ENCODE measurements at regions not wholly inside any gene's neighbourhood (a gene's known extent, or its start where the extent isn't known, plus 50 kb on each side); places are given as distances from the start of the nearest gene placed in this dataset.
A peak's percentile ranks its signal among the peaks of the same experiment; 100 is the strongest.

GRCh38 chr9:82605657-82606031 is 457.3 kb downstream of the RASEF start:
- Mint-ChIP-seq H3K9me3 (no peaks in the 10 kb centered on the region), H3K4me3 (peak overlapping the region in 2 of 3 experiments; percentile 6 to 9), H3K4me1 (peaks cover 50% of the 10 kb centered on the region), H3K36me3 (ENCODE audit: low read depth) (no peaks in the 10 kb centered on the region), H3K27ac (peak overlapping the region in 2 of 3 experiments; percentile 85 to 94), H3K27me3 (ENCODE audit: low read depth) (peaks cover 3% of the 10 kb centered on the region)
- TF ChIP-seq, protein P1, sequence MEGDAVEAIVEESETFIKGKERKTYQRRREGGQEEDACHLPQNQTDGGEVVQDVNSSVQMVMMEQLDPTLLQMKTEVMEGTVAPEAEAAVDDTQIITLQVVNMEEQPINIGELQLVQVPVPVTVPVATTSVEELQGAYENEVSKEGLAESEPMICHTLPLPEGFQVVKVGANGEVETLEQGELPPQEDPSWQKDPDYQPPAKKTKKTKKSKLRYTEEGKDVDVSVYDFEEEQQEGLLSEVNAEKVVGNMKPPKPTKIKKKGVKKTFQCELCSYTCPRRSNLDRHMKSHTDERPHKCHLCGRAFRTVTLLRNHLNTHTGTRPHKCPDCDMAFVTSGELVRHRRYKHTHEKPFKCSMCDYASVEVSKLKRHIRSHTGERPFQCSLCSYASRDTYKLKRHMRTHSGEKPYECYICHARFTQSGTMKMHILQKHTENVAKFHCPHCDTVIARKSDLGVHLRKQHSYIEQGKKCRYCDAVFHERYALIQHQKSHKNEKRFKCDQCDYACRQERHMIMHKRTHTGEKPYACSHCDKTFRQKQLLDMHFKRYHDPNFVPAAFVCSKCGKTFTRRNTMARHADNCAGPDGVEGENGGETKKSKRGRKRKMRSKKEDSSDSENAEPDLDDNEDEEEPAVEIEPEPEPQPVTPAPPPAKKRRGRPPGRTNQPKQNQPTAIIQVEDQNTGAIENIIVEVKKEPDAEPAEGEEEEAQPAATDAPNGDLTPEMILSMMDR (IDR thresholded peaks at IDR 0.05; ENCODE audit: unreplicated experiment in 3 of 3), result no peak

DNA sequence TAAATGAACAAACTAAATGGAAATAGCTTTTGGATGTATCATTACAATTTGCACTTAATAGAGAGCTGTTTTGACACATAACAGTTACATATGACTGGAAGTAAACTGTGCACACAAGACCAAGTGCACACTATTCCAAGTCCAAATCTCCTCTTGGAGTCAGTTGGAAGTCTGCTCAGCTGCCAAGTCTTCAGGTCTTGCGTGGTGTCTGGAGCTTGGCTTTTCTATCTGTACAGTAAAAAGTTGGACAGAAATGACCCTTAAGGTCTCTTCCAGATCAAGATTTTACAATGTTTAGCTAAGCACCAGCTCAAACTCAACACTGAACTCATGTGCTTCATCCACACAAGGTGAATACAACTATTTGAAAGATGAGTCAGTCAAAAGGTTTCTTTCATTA is 456.9 kb downstream of the RASEF start:
- Mint-ChIP-seq H3K4me1 (peaks cover 46% of the 10 kb centered on the region), H3K36me3 (ENCODE audit: low read depth) (no peaks in the 10 kb centered on the region), H3K9me3 (no peaks in the 10 kb centered on the region), H3K4me3 (no peak overlapping the region), H3K27me3 (ENCODE audit: low read depth) (peaks cover 3% of the 10 kb centered on the region), H3K27ac (peak overlapping the region in 2 of 3 experiments; percentile 85 to 94)
- TF ChIP-seq, protein P1 (IDR thresholded peaks at IDR 0.05; ENCODE audit: unreplicated experiment in 3 of 3), result no peak

GRCh38 chr9:82606492-82607382 is 456.2 kb downstream of the RASEF start:
- peaks cover 3% of the 10 kb centered on the region for H3K27me3 Mint-ChIP-seq (ENCODE audit: low read depth)
- H3K4me3 Mint-ChIP-seq, result no peak overlapping the region
- peak overlapping the region; percentile 2 to 94 (median 36) for H3K27ac Mint-ChIP-seq
- TF ChIP-seq, protein P1 (IDR thresholded peaks at IDR 0.05; ENCODE audit: unreplicated experiment in 3 of 3), result peak; percentile 53 to 65 (median 56)
- peaks cover 39% of the 10 kb centered on the region for H3K4me1 Mint-ChIP-seq
- no peaks in the 10 kb centered on the region for H3K9me3 Mint-ChIP-seq
- H3K36me3 Mint-ChIP-seq (ENCODE audit: low read depth), result no peaks in the 10 kb centered on the region

GRCh38 chr9:82608487-82608886 is 454.5 kb downstream of the RASEF start:
- Mint-ChIP-seq H3K27me3 (ENCODE audit: low read depth) (peaks cover 3% of the 10 kb centered on the region), H3K4me3 (no peak overlapping the region), H3K9me3 (no peaks in the 10 kb centered on the region), H3K4me1 (peaks cover 50% of the 10 kb centered on the region), H3K36me3 (ENCODE audit: low read depth) (no peaks in the 10 kb centered on the region), H3K27ac (no peak overlapping the region)
- TF ChIP-seq, protein P1 (IDR thresholded peaks at IDR 0.05; ENCODE audit: unreplicated experiment in 3 of 3), result no peak

DNA sequence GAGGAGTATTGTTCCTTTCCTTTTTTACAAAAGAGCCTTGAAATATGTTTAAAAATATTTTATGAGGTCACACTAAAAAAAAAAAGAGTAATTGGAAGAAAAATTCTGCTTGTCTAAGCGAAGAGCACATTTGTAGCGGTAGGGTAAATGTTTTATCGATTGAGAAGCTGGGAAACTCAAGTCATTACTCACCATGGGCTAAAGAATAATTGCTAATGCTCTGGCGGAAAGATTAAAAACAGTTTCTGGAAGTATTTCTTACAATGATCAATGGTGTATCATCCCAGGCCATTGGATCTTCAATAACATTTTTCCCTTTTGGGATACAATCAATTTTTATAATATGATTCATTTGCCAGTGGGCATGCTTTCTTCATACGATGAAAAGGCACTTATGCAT is 450.0 kb downstream of the RASEF start:
- Mint-ChIP-seq H3K4me1 (peaks cover 39% of the 10 kb centered on the region), H3K9me3 (no peaks in the 10 kb centered on the region), H3K27me3 (ENCODE audit: low read depth) (no peaks in the 10 kb centered on the region), H3K36me3 (ENCODE audit: low read depth) (no peaks in the 10 kb centered on the region), H3K27ac (peak overlapping the region; percentile 44 to 77 (median 71)), H3K4me3 (no peak overlapping the region)
- TF ChIP-seq, protein P1 (IDR thresholded peaks at IDR 0.05; ENCODE audit: unreplicated experiment in 3 of 3), result no peak

DNA sequence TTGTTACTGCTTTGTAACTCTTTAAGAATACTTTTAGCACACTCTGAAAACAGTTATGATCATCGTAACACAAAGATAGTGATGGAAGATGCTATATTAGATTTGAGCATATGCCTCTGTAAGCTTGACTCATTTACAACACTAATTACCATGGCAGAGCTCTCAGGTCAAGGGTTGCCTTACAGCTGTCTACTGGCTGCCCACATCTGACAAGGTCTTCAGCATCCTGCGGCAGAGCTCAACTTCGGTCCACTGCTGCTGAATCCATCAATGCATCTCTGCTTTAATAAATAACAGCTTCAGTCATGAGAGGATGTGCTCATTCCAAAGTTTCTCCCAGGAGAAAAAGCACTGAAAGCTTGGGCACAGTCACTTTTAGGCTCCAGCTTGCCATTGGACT is 449.4 kb downstream of the RASEF start:
- TF ChIP-seq, protein P1 (IDR thresholded peaks at IDR 0.05; ENCODE audit: unreplicated experiment in 3 of 3), result no peak
- Mint-ChIP-seq H3K27me3 (ENCODE audit: low read depth) (no peaks in the 10 kb centered on the region), H3K27ac (peak overlapping the region in 2 of 3 experiments; percentile 71 to 77), H3K36me3 (ENCODE audit: low read depth) (no peaks in the 10 kb centered on the region), H3K9me3 (no peaks in the 10 kb centered on the region), H3K4me3 (no peak overlapping the region), H3K4me1 (peaks cover 39% of the 10 kb centered on the region)

Measured in nephron (organoid).